CD4-positive, alpha-beta T cell treated with Interleukin-10 for 1 hour (primary cell): ENCODE measurements at regions not wholly inside any gene's neighbourhood (a gene's known extent, or its start where the extent isn't known, plus 50 kb on each side); places are given as distances from the start of the nearest gene placed in this dataset.

Experiments
- DNase-seq: peaks from one replicate; pipeline ENCODE4 v3.0.0-alpha.2; 2020

- no peak for DNase-seq
Observed at GRCh38 chr5:118258223-118258622, 730.1 kb downstream of the DTWD2 start.

- DNase-seq = no peak
Observed at GRCh38 chr5:118257066-118257465, 731.3 kb downstream of the DTWD2 start.

- no peak for DNase-seq
Observed at GRCh38 chr5:118253225-118254061, 734.9 kb downstream of the DTWD2 start.

- DNase-seq = no peak
Observed at GRCh38 chr5:118249386-118249785, 739.0 kb downstream of the DTWD2 start.

GRCh38 chr5:118247458-118247857 lies 740.9 kb downstream of the DTWD2 start:
- no peak for DNase-seq

GRCh38 chr5:118243613-118244012 lies 744.7 kb downstream of the DTWD2 start:
- DNase-seq = no peak

GRCh38 chr5:118243068-118243467 lies 745.3 kb downstream of the DTWD2 start:
- no peak for DNase-seq

- DNase-seq = no peak
Observed at GRCh38 chr5:118236108-118236849, 752.1 kb downstream of the DTWD2 start.

- DNase-seq = no peak
Observed at GRCh38 chr5:118233606-118234005, 754.7 kb downstream of the DTWD2 start.

- DNase-seq = no peak
Observed at GRCh38 chr5:118228489-118228888, 759.9 kb downstream of the DTWD2 start.

- no peak for DNase-seq
Observed at GRCh38 chr5:118224546-118224945, 763.8 kb downstream of the DTWD2 start.

- no peak for DNase-seq
Observed at GRCh38 chr5:118220556-118221195, 767.7 kb downstream of the DTWD2 start.

- DNase-seq = no peak
Observed at GRCh38 chr5:118211606-118212005, 776.7 kb downstream of the DTWD2 start.

GRCh38 chr5:118208031-118208453 lies 780.3 kb downstream of the DTWD2 start:
- DNase-seq = no peak

- DNase-seq = no peak
Observed at GRCh38 chr5:118199801-118200200, 788.5 kb downstream of the DTWD2 start.

- DNase-seq = no peak
Observed at GRCh38 chr5:118196229-118196628, 792.1 kb downstream of the DTWD2 start.

GRCh38 chr5:118195211-118195610 lies 793.1 kb downstream of the DTWD2 start:
- DNase-seq = no peak

GRCh38 chr5:118193194-118193905 lies 795.0 kb downstream of the DTWD2 start:
- no peak for DNase-seq

- DNase-seq = no peak
Observed at GRCh38 chr5:118185018-118185417, 803.3 kb downstream of the DTWD2 start.

GRCh38 chr5:118176146-118176545 lies 812.2 kb downstream of the DTWD2 start:
- no peak for DNase-seq

- no peak for DNase-seq
Observed at GRCh38 chr5:118174671-118175070, 813.7 kb downstream of the DTWD2 start.

GRCh38 chr5:118173340-118173739 lies 815.0 kb downstream of the DTWD2 start:
- no peak for DNase-seq

- no peak for DNase-seq
Observed at GRCh38 chr5:118165619-118166018, 822.7 kb downstream of the DTWD2 start.
